Psoas muscle (tissue), 7 donors: ENCODE measurements at regions not wholly inside any gene's neighbourhood (a gene's known extent, or its start where the extent isn't known, plus 50 kb on each side); places are given as distances from the start of the nearest gene placed in this dataset.

Experiments
- ATAC-seq, 4 donors: fragments of 200-7000 bp; cut with Tn5 transposase; one replicate each; pipeline ENCODE4 v1.9.1; 2020; ENCODE audit warnings: moderate library complexity in 3 of 4, mild to moderate bottlenecking in 2 of 4
- DNase-seq, 2 donors: peaks; one replicate each; pipeline ENCODE4 v3.0.0-alpha.2; 2020
- H3K27ac ChIP-seq: fragments of 200-600 bp; one replicate; pipeline ENCODE4 v1.8.0; 2022
- H3K27me3 ChIP-seq, 3 donors: fragments of 200-600 bp in 1 of 3; one replicate each; pipeline versions ENCODE4 v1.6.1 to v1.8.0; 2013 to 2022; ENCODE audit warnings: low read length in 2 of 3, mild to moderate bottlenecking in 2 of 3, moderate library complexity in 1 of 3; ENCODE audit not compliant: insufficient read depth in 3 of 3
- H3K36me3 ChIP-seq, 2 donors: fragments of 200-600 bp in 1 of 2; one replicate each; pipeline versions ENCODE4 v1.6.1 to v1.8.0; 2013 to 2022; ENCODE audit warnings: low read depth in 1 of 2, mild to moderate bottlenecking in 1 of 2, moderate library complexity in 1 of 2; ENCODE audit not compliant: insufficient read depth in 1 of 2
- H3K4me1 ChIP-seq: fragments of 200-600 bp; one replicate; pipeline ENCODE4 v1.8.0; 2022
- H3K4me3 ChIP-seq: fragments of 200-600 bp; one replicate; pipeline ENCODE4 v1.8.0; 2022; ENCODE audit warnings: mild to moderate bottlenecking
- H3K9me3 ChIP-seq: fragments of 200-600 bp; one replicate; pipeline ENCODE4 v1.8.0; 2022
- CTCF ChIP-seq: fragments of 200-600 bp; IDR thresholded peaks from one replicate; pipeline ENCODE4 v1.8.0; 2022; ENCODE audit warnings: antibody characterized with exemption
- WGBS, 3 donors: extraction: QIAGEN DNeasy Blood & Tissue Kit; methylation state at CpG; one replicate each; pipeline versions ENCODE4 v1.1.6 to v1.1.7; 2013; 5-methylcytosine and 5-hydroxymethylcytosine counted together
- intact Hi-C, 2 donors: fragments of 100-400 bp; cut with DNase I; formaldehyde crosslinking; loops; one replicate each; pipeline versions ENCODE4 v1.11.0 to v1.14.2; 2022
- donor health status: healthy with polysubstance abuse.
- donor health status: DM: no; HTN: no; CAD: no; lungs with moderate emphysema.
- donor health status: Bipolar disorder and iron deficiency.
- donor health status: healthy.
- donor health status: DM: yes; HTN: yes; CAD: no.
- donor health status: DM: no; HTN: no; CAD: no.
- donor health status: DM: yes; HTN: yes; CAD: no.

DNA sequence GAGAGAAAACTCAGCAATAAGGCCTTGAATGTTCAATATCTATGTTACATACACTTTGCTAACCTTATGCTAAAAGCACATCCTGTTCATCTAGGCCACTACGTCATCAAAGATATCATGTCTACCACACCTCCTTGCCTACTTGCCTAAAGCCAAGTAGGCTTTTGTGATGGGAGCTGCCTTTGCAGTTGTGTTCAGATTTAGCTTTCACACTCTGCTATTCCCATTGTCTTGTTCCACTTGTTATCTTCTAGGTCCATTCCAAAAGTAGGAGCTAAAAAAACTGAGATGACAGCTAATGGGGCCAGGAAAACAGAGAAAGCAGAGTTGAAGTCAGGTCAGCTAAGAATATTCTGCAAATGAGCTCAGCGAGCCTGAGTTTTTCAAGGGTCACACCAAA lies 153.6 kb upstream of the EDNRA start:
- ATAC-seq: no peak
- Histone ChIP-seq H3K27ac (no peak overlapping the region), H3K27me3 (no peaks in the 10 kb centered on the region), H3K36me3 (no peaks in the 10 kb centered on the region), H3K9me3 (no peaks in the 10 kb centered on the region), H3K4me1 (no peaks in the 10 kb centered on the region), H3K4me3 (no peak overlapping the region)
- no peak for DNase-seq
- WGBS, 3 donors: 46 to 63% (median 48%) methylated on average over 2 of the region's 2 CpGs
- TF ChIP-seq CTCF: no peak
- intact Hi-C loops: no loop called here

- Histone ChIP-seq H3K4me1 (no peaks in the 10 kb centered on the region), H3K27me3 (no peaks in the 10 kb centered on the region), H3K36me3 (no peaks in the 10 kb centered on the region), H3K9me3 (no peaks in the 10 kb centered on the region), H3K27ac (no peak overlapping the region), H3K4me3 (no peak overlapping the region)
- no peak for DNase-seq
- TF ChIP-seq CTCF: no peak
- intact Hi-C loops: no loop called here
- 94 to 95% (median 94%) methylated on average over 2 of the region's 2 CpGs for WGBS, 3 donors
- no peak for ATAC-seq
Measured at GRCh38 chr4:147328189-147328588, 152.7 kb upstream of the EDNRA start.

DNA sequence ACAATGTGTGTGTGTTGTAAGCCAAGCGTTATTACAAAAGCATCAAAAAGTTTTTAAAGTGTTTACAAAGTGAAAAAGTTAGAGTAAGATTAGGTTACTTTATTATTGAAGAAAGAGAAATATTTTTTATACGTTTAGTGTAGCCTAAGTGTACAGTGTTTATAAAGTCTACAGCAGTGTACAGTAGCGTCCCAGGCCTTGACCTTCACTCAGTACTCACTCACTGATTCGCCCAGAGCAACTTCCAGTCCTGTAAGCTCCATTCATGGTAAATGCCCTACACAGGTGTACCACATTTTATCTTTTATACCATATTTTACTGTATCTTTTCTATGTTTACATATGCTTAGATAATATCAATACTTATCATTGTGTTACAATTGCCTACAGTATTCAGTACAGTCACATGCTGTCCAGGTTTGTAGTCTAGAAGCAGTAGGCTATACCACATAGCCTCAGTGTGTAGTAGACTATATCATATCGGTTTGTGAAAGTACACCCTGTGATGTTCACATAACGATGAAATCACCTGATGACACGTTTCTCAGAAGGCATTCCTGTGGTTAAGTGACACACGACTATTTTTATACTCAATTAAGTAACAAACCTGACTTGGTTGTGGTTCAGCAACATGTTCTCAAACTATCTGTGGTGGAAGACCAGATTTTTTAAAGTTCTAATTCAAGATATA lies 152.0 kb upstream of the EDNRA start:
- H3K27ac ChIP-seq: no peak overlapping the region
- TF ChIP-seq CTCF: no peak
- H3K27me3 ChIP-seq: no peaks in the 10 kb centered on the region
- 81 to 85% (median 83%) methylated on average over 8 of the region's 8 CpGs for WGBS, 3 donors
- no peaks in the 10 kb centered on the region for H3K9me3 ChIP-seq
- no peaks in the 10 kb centered on the region for H3K4me1 ChIP-seq
- H3K4me3 ChIP-seq: no peak overlapping the region
- H3K36me3 ChIP-seq: no peaks in the 10 kb centered on the region
- ATAC-seq (no peak), DNase-seq (no peak)
- intact Hi-C loops: no loop called here

DNA sequence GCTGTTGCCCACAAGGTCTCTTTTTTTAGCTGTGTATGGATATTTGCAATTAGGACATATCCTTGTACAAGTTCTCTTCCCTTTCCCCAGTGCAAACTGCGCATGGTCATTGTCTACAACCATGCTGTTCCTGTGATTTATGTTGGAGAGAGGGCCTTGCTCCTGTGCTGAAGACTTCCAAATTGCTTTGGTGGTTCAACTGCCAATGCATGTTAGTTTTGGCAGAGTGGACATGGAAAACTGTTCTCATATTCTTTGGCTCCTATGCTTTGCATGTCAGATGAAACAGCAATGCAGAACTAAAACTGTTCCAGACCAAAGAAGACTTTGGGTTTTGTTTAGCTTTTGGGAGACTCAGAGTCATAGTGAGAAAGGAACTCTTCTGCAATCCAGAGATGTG lies 148.8 kb upstream of the EDNRA start:
- no peak overlapping the region for H3K27ac ChIP-seq
- no peak for TF ChIP-seq CTCF
- H3K4me3 ChIP-seq: no peak overlapping the region
- intact Hi-C loops: no loop called here
- no peaks in the 10 kb centered on the region for H3K36me3 ChIP-seq
- no peaks in the 10 kb centered on the region for H3K9me3 ChIP-seq
- DNase-seq (no peak), ATAC-seq (no peak)
- WGBS, 3 donors: 39 to 55% (median 50%) methylated on average over 1 of the region's 1 CpG
- no peaks in the 10 kb centered on the region for H3K27me3 ChIP-seq
- H3K4me1 ChIP-seq: no peaks in the 10 kb centered on the region

GRCh38 chr4:147334478-147334877 lies 146.4 kb upstream of the EDNRA start:
- DNase-seq (no peak), ATAC-seq (no peak)
- no peaks in the 10 kb centered on the region for H3K27me3 ChIP-seq
- no peak overlapping the region for H3K4me3 ChIP-seq
- no peak for TF ChIP-seq CTCF
- no peaks in the 10 kb centered on the region for H3K4me1 ChIP-seq
- H3K36me3 ChIP-seq: no peaks in the 10 kb centered on the region
- no peaks in the 10 kb centered on the region for H3K9me3 ChIP-seq
- intact Hi-C loops: no loop called here
- WGBS, 3 donors: 33 to 43% (median 40%) methylated on average over 1 of the region's 1 CpG
- H3K27ac ChIP-seq: no peak overlapping the region
